Esophagus squamous epithelium (tissue), 5 donors: ENCODE measurements at regions not wholly inside any gene's neighbourhood (a gene's known extent, or its start where the extent isn't known, plus 50 kb on each side); places are given as distances from the start of the nearest gene placed in this dataset.

ENCODE experiments used
- DNase-seq: peaks from one replicate; lab custom pipeline; 2025; lab: John Stamatoyannopoulos, UW
- H3K27ac ChIP-seq, 4 donors: fragments of 200-600 bp; sonication (generic); one replicate each; pipeline ENCODE4 v1.5.1; 2016 to 2019; ENCODE audit warnings: mild to moderate bottlenecking in 1 of 4
- H3K27me3 ChIP-seq, 4 donors: fragments of 200-600 bp; sonication (generic); 1 replicate in 3 of 4; 2 replicates in 1 of 4; pipeline versions ENCODE4 v1.5.1 to v1.6.0; 2017 to 2021; ENCODE audit warnings: antibody characterized with exemption in 1 of 4
- H3K36me3 ChIP-seq, 3 donors: fragments of 200-600 bp; sonication (generic); one replicate each; pipeline ENCODE4 v1.5.1; 2016 to 2019
- H3K4me1 ChIP-seq, 3 donors: fragments of 200-600 bp; sonication (generic); one replicate each; pipeline ENCODE4 v1.5.1; 2017 to 2019
- H3K4me3 ChIP-seq, 4 donors: fragments of 200-600 bp; sonication (generic); 1 replicate in 3 of 4; 2 replicates in 1 of 4; pipeline ENCODE4 v1.5.1; 2016 to 2019; ENCODE audit warnings: mild to moderate bottlenecking in 2 of 4, moderate library complexity in 1 of 4
- H3K9me3 ChIP-seq, 3 donors: fragments of 200-600 bp; sonication (generic); one replicate each; pipeline ENCODE4 v1.5.1; 2016 to 2019
- CTCF ChIP-seq, 6 experiments: fragments of 450-650 bp in 4 of 6; fragments of 200-600 bp in 2 of 6; sonication (generic) in 2 of 6; IDR thresholded peaks; one replicate each; pipeline ENCODE4 v1.5.1; 2016 to 2019; ENCODE audit warnings: antibody characterized with exemption in 6 of 6, mild to moderate bottlenecking in 4 of 6, moderate library complexity in 4 of 6
- POLR2A ChIP-seq, 4 donors: fragments of 450-650 bp; IDR thresholded peaks; one replicate each; pipeline ENCODE4 v1.6.1; 2017; ENCODE audit warnings: antibody characterized with exemption in 4 of 4, mild to moderate bottlenecking in 4 of 4, moderate library complexity in 3 of 4
- WGBS, 2 donors: methylation state at CpG; one replicate each; pipeline ENCODE4 v1.1.5; 2018; 5-methylcytosine and 5-hydroxymethylcytosine counted together
- intact Hi-C: fragments of 100-400 bp; cut with DNase I; formaldehyde crosslinking; loops from one replicate; pipeline ENCODE4 v1.15.0; 2022
- donor health status: DM: yes; HTN: yes; CAD: no.

DNA sequence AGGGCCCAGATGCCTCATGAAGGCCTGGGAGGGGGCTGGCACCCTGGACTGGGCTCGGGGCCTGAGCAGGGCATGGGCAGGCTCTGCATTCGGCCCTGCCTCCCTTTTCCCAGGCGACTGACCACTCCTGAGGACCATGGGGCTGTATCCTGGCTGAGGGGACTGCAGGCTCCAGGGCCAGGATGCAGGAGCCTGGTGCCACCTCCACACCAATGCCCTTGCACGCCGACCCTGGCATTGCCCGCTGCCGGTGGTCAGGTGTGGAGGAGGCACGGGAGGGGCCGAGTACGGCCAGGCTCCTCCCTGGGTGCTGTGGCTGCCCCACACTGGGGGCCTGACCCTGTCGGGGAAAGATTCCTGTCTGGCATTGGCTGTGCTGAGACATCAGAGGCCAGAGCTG is 128.9 kb downstream of the SIK1 start:
- no peak overlapping the region for H3K4me3 ChIP-seq
- TF ChIP-seq CTCF (IDR thresholded peaks at IDR 0.05) (no peak), POLR2A (IDR thresholded peaks at IDR 0.05) (no peak)
- peaks cover 5 to 24% (median 13%) of the 10 kb centered on the region in 3 donors for H3K4me1 ChIP-seq
- no peak for DNase-seq
- no peak overlapping the region for H3K27ac ChIP-seq
- H3K27me3 ChIP-seq, result peaks cover 0 to 22% (median 0%) of the 10 kb centered on the region in 4 donors
- H3K36me3 ChIP-seq, result no peaks in the 10 kb centered on the region
- intact Hi-C loops, result no loop called here
- peaks cover 0 to 8% (median 7%) of the 10 kb centered on the region in 3 donors for H3K9me3 ChIP-seq
- no CpG with 5 or more reads among the region's 11 CpGs for WGBS, 2 donors

DNA sequence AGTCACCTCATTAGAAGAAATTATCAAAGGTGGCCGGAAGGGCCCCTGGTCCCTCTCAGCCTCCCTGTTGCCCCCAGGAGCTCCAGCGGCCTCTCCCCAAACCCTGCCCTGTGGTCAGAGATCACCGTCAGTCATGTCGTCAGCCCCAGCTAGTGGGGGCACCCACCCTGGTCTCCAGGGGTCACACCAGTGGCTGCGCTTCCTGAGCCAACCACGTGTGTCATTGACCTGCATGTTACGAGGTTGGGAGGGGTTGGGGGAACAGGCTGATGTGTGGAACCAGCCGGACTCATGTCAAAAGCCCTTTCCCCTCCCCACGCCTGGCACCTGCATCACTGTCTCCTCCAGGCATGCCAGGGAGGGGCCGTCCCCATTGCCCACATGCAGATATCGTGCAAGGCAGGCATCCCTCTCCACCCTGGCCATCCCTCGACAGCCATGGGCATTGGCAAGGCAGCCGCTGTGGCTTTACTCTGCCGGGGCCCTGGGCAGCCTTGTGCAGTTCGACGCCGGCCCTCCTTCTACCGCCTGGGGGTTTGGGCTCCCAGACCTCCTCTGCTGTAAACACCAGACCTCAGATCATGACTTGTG is 128.7 kb downstream of the CRYAA start:
- TF ChIP-seq POLR2A (IDR thresholded peaks at IDR 0.05) (no peak), CTCF (IDR thresholded peaks at IDR 0.05) (no peak)
- H3K27me3 ChIP-seq, result peaks cover 0 to 26% (median 0%) of the 10 kb centered on the region in 4 donors
- no peaks in the 10 kb centered on the region for H3K36me3 ChIP-seq
- H3K4me1 ChIP-seq, result peaks cover 5 to 24% (median 13%) of the 10 kb centered on the region in 3 donors
- no peak overlapping the region for H3K27ac ChIP-seq
- no peak overlapping the region for H3K4me3 ChIP-seq
- intact Hi-C loops, result no loop called here
- H3K9me3 ChIP-seq, result peaks cover 0 to 8% (median 7%) of the 10 kb centered on the region in 3 donors
- WGBS, 2 donors, result 85% methylated on average over 4 of the region's 18 CpGs; no CpG with 5 or more reads in 1 of the 2 donors
- DNase-seq, result no peak

DNA sequence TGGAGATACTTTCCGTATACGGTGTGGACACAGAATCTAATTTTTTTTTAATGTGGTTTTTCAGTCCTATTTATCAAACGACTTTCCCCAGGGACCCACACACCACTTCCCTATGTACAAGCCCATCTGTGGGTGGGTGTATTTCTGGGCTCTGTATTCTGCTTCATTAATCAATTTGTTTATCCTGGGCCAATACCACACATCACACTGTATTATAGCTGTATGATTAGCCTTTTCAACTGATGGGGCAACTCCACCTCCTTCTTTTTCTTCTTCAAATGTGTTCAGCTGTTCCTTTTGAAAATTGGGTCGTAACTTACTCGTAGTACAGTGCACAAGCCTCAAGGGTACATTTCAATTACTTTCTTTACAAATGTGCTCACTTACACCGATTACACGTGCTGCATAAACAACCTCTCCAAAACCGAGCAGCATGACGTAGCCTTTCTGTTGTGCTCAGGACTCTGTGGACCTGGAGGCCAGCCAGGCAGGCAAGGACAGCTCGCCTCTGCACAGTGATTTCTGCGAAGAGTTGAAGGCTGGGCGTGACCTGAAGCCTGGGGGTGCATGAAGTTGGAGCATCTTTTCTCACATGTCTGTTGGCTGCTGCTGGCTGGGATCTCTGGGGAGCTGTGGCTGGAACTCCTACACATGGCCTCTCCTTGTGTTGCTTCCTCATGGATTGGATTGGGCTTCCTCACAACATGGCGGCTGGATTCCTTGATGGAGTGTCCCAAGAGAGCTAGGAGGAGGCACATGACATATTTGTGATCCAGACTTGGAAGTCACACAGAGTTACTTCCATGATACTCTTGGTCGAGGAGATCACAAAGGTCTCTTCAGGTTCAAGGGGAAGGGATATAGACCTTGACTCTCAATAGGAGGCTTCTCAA is 126.5 kb downstream of the CRYAA start:
- DNase-seq, result no peak
- 56 to 62% methylated on average over 12 of the region's 14 CpGs for WGBS, 2 donors
- H3K27ac ChIP-seq, result no peak overlapping the region
- no peak overlapping the region for H3K4me3 ChIP-seq
- peaks cover 0 to 3% (median 0%) of the 10 kb centered on the region in 3 donors for H3K4me1 ChIP-seq
- intact Hi-C loops, result no loop called here
- no peak for TF ChIP-seq CTCF (IDR thresholded peaks at IDR 0.05)
- no peak for TF ChIP-seq POLR2A (IDR thresholded peaks at IDR 0.05)
- peaks cover 0 to 8% (median 7%) of the 10 kb centered on the region in 3 donors for H3K9me3 ChIP-seq
- H3K27me3 ChIP-seq, result peaks cover 0 to 29% (median 0%) of the 10 kb centered on the region in 4 donors
- H3K36me3 ChIP-seq, result no peaks in the 10 kb centered on the region

DNA sequence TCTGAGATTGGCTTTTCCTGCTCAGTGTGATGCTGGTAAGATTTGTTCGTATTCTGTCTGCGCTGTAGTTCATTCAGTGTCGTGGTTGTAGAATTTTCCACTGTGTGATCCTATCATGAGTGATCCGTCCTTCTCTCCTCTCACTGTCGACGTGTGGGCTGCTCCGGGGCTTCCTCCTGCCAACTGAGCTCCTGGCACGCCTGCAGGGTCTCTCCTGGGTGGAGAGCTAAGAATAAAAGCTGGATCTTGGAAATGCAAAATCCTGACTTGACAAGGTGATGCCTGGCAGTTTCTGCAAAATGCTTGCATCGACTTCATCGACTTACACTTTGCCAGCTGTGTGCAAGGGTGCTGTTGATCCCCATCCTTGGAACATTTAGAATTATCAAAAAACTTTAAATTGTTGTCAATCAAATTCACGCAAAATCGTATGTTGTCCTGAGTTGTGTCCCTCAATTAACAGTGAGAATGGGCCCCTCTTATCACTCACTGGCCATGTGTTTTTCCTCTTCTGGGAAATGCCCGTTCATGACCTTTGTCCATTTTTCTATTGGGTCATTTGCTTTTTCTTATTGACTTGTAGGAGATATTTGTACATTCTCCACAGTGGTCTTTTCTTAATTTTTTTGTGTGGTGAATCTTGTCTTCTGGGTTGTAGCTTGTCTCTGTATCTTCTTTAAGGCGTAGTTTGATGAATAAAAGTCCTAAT is 125.5 kb downstream of the CRYAA start:
- Histone ChIP-seq H3K36me3 (no peaks in the 10 kb centered on the region), H3K4me1 (no peaks in the 10 kb centered on the region), H3K4me3 (no peak overlapping the region), H3K27me3 (peaks cover 0 to 29% (median 0%) of the 10 kb centered on the region in 4 donors), H3K27ac (no peak overlapping the region), H3K9me3 (peaks cover 0 to 14% (median 13%) of the 10 kb centered on the region in 3 donors)
- no peak for DNase-seq
- intact Hi-C loops, result no loop called here
- TF ChIP-seq POLR2A (IDR thresholded peaks at IDR 0.05), result no peak
- TF ChIP-seq CTCF (IDR thresholded peaks at IDR 0.05), result no peak
- WGBS, 2 donors, result 61 to 71% methylated on average over 14 of the region's 14 CpGs
